Parathyroid adenoma (tissue), 2 donors: ENCODE measurements at regions not wholly inside any gene's neighbourhood (a gene's known extent, or its start where the extent isn't known, plus 50 kb on each side); places are given as distances from the start of the nearest gene placed in this dataset.
"Not testable (repeated sequence)": the region's sequence is repeated elsewhere in the genome, so short reads cannot be mapped to it uniquely, and the experiment has no call there.

Experiments
- H2AFZ ChIP-seq: fragments of 300-600 bp; sonication (generic); one replicate; pipeline ENCODE4 v1.7.0; 2017; ENCODE audit warnings: antibody characterized with exemption, mild to moderate bottlenecking
- H3K27ac ChIP-seq: fragments of 300-600 bp; sonication (generic); one replicate; pipeline ENCODE4 v1.7.0; 2017
- H3K27me3 ChIP-seq: fragments of 300-600 bp; sonication (generic); one replicate; pipeline ENCODE4 v1.7.0; 2017; ENCODE audit warnings: low read length; ENCODE audit not compliant: control insufficient read depth, insufficient read depth
- H3K36me3 ChIP-seq: fragments of 300-600 bp; sonication (generic); one replicate; pipeline ENCODE4 v1.7.0; 2017; ENCODE audit warnings: low read length; ENCODE audit not compliant: control insufficient read depth, insufficient read depth
- H3K4me1 ChIP-seq: fragments of 300-600 bp; sonication (generic); one replicate; pipeline ENCODE4 v1.7.0; 2017; ENCODE audit warnings: control low read depth
- H3K4me2 ChIP-seq: fragments of 300-600 bp; sonication (generic); one replicate; pipeline ENCODE4 v1.7.0; 2017; ENCODE audit warnings: low read length
- H3K4me3 ChIP-seq: fragments of 300-600 bp; sonication (generic); one replicate; pipeline ENCODE4 v1.7.0; 2017; ENCODE audit warnings: low read depth, low read length
- H3K79me2 ChIP-seq: fragments of 300-600 bp; sonication (generic); one replicate; pipeline ENCODE4 v1.7.0; 2017; ENCODE audit warnings: control low read depth
- H3K9ac ChIP-seq: fragments of 300-600 bp; sonication (generic); one replicate; pipeline ENCODE4 v1.7.0; 2017; ENCODE audit warnings: mild to moderate bottlenecking
- H3K9me3 ChIP-seq: fragments of 300-600 bp; sonication (generic); one replicate; pipeline ENCODE4 v1.7.0; 2017; ENCODE audit warnings: low read length; ENCODE audit not compliant: control insufficient read depth
- TF ChIP-seq, protein P1 (sequence below): fragments of 300-600 bp; sonication (generic); IDR thresholded peaks from one replicate; pipeline ENCODE4 v1.7.0; 2017; ENCODE audit warnings: antibody characterized with exemption, mild to moderate bottlenecking
- donor health status: primary hyperparathyroidism.

- Histone ChIP-seq H3K79me2 (no peaks in the 10 kb centered on the region), H3K4me1 (peaks cover 2% of the 10 kb centered on the region), H3K36me3 (no peaks in the 10 kb centered on the region), H3K4me3 (no peak overlapping the region), H3K9ac (no peak overlapping the region), H3K27me3 (no peaks in the 10 kb centered on the region), H3K9me3 (no peaks in the 10 kb centered on the region), H3K4me2 (no peak overlapping the region), H3K27ac (no peak overlapping the region), H2AFZ (no peak overlapping the region)
- TF ChIP-seq, protein P1, sequence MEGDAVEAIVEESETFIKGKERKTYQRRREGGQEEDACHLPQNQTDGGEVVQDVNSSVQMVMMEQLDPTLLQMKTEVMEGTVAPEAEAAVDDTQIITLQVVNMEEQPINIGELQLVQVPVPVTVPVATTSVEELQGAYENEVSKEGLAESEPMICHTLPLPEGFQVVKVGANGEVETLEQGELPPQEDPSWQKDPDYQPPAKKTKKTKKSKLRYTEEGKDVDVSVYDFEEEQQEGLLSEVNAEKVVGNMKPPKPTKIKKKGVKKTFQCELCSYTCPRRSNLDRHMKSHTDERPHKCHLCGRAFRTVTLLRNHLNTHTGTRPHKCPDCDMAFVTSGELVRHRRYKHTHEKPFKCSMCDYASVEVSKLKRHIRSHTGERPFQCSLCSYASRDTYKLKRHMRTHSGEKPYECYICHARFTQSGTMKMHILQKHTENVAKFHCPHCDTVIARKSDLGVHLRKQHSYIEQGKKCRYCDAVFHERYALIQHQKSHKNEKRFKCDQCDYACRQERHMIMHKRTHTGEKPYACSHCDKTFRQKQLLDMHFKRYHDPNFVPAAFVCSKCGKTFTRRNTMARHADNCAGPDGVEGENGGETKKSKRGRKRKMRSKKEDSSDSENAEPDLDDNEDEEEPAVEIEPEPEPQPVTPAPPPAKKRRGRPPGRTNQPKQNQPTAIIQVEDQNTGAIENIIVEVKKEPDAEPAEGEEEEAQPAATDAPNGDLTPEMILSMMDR = no peak
Measured at GRCh38 chr14:34157651-34158050, 206.8 kb upstream of the EGLN3 start.

DNA sequence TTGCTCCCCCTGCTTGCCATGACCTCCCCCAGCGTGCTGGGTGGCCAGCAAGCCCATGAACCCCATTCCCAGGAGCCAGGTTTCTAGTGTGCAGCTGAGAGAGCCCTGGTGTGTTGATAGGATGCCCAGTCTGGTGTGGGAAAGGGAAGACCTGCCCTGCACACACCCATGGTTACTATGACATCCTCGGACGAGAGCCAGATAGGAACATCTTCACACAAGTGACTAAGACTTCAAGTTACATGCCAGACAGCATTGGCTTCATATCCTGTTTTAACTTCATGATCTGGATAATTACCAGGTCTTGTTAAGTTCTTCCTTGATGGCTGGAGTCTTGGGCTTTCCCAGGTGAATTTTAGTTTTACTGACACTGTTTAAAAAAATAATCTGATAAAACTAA lies 196.6 kb upstream of the EGLN3 start:
- no peak overlapping the region for H3K4me3 ChIP-seq
- H3K27ac ChIP-seq = no peak overlapping the region
- TF ChIP-seq, protein P1 = no peak
- H3K4me1 ChIP-seq = no peaks in the 10 kb centered on the region
- no peaks in the 10 kb centered on the region for H3K9me3 ChIP-seq
- no peak overlapping the region for H3K4me2 ChIP-seq
- no peaks in the 10 kb centered on the region for H3K36me3 ChIP-seq
- H3K79me2 ChIP-seq = no peaks in the 10 kb centered on the region
- no peak overlapping the region for H3K9ac ChIP-seq
- H3K27me3 ChIP-seq = no peaks in the 10 kb centered on the region
- no peak overlapping the region for H2AFZ ChIP-seq

DNA sequence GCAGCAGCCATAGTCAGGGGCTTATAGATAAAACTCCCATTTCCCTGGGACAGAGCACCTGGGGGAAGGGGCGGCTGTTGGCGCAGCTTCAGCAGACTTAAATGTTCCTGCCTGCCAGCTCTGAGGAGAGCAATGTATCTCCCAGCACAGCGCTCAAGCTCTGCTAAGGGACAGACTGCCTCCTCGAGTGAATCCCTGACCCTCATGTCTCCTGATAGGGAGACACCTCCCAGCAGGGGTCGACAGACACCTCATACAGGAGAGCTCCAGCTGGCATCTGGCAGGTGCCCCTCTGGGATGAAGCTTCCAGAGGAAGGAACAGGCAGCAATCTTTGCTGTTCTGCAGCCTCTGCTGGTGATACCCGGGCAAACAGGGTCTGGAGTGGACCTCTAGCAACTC lies 189.3 kb upstream of the EGLN3 start:
- H3K4me1 ChIP-seq, H3K9me3 ChIP-seq, H3K9ac ChIP-seq, H3K27me3 ChIP-seq, H3K79me2 ChIP-seq, H3K4me2 ChIP-seq, H3K4me3 ChIP-seq, H3K27ac ChIP-seq, H3K36me3 ChIP-seq: not testable (repeated sequence)
- peak overlapping the region; percentile 71 for H2AFZ ChIP-seq

DNA sequence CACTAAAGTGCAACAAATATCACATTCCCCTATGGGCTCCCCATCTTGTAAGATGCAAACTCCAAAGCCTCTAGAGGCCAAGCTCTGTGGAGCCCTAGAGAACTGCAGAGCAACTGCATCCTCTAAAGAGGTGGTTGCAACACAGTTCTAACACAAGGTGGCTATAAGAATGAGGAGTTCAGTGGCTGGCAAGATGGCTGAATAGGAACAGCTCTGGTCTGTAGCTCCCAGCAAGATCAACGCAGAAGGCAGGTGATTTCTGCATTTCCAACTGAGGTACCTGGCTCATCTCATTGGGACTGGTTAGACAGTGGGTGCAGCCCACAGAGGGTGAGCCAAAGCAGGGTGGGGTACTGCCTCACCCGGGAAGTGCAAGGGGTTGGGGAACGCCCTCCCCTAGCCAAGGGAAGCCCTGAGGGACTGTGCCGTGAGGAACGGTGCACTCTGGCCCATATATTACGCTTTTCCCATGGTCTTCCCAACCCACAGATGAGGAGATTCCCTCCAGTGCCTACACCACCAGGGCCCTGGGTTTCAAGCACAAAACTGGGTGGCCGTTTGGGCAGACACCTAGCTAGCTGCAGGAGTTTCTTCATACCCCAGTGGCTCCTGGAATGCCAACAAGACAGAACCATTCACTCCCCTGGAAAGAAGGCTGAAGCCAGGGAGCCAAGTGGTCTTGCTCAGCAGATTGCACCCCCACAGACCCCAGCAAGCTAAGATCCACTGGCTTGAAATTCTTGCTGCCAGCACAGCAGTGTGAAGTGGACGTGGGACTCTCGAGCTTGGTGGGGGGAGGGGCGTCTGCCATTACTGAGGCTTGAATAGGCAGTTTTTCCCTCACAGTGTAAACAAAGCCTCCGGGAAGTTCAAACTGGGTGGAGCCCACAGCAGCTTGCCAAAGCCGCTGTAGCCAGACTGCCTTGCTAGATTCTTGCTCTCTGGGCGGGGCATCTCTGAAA lies 188.6 kb upstream of the EGLN3 start:
- H3K4me3 ChIP-seq, H3K27me3 ChIP-seq, H3K36me3 ChIP-seq, H3K79me2 ChIP-seq, H3K27ac ChIP-seq, H3K9me3 ChIP-seq, H3K4me2 ChIP-seq, H3K9ac ChIP-seq, H3K4me1 ChIP-seq: not testable (repeated sequence)
- peak overlapping the region; percentile 71 for H2AFZ ChIP-seq

DNA sequence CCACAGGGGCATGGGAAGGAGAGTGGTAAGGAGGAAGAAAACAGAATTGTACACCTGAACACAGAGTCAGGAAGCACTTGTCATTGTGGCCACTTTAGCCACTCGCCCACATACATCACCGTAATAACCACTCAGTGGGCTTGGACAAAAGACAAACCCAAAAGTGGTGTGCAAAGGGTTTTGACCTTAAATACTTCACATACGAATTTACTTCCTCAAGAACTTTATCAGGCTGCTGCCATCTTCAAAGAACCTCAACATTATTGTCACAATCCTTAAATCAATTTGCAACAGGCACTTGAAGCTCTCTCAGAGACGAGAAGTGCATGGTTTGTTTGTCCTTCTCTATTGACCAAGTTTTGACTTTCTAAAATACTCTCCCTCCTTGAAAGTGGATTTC lies 187.3 kb upstream of the EGLN3 start:
- Histone ChIP-seq H2AFZ (no peak overlapping the region), H3K9ac (no peak overlapping the region), H3K4me1 (peaks cover 8% of the 10 kb centered on the region), H3K27me3 (no peaks in the 10 kb centered on the region), H3K79me2 (no peaks in the 10 kb centered on the region), H3K27ac (no peak overlapping the region), H3K36me3 (no peaks in the 10 kb centered on the region), H3K4me3 (no peak overlapping the region), H3K9me3 (no peaks in the 10 kb centered on the region), H3K4me2 (no peak overlapping the region)
- TF ChIP-seq, protein P1 = no peak
